Tibial nerve (tissue), 4 donors: ENCODE measurements at regions not wholly inside any gene's neighbourhood (a gene's known extent, or its start where the extent isn't known, plus 50 kb on each side); places are given as distances from the start of the nearest gene placed in this dataset.

Experiments
- CTCF ChIP-seq, 5 experiments: fragments of 200-600 bp in 3 of 5; fragments of 450-650 bp in 2 of 5; sonication (generic) in 3 of 5; IDR thresholded peaks; one replicate each; pipeline ENCODE4 v1.5.1; 2016 to 2019; ENCODE audit warnings: antibody characterized with exemption in 5 of 5, mild to moderate bottlenecking in 3 of 5, moderate library complexity in 2 of 5
- EP300 ChIP-seq, 2 donors: sonication (generic); formaldehyde crosslinking; IDR thresholded peaks; one replicate each; pipeline ENCODE4 v1.6.1; 2017; ENCODE audit warnings: antibody characterized with exemption in 2 of 2, mild to moderate bottlenecking in 1 of 2
- POLR2A ChIP-seq, 2 donors: fragments of 450-650 bp; IDR thresholded peaks; one replicate each; pipeline ENCODE4 v1.6.1; 2017; ENCODE audit warnings: antibody characterized with exemption in 2 of 2, mild to moderate bottlenecking in 2 of 2, moderate library complexity in 2 of 2

GRCh38 chr16:8204096-8204495, 386.2 kb downstream of the TMEM114 start:
- TF ChIP-seq CTCF (IDR thresholded peaks at IDR 0.05) (no peak), POLR2A (IDR thresholded peaks at IDR 0.05) (no peak), EP300 (IDR thresholded peaks at IDR 0.05) (no peak)
